NCI-H2107 treated with DMSO at 0.1 percent for 48 hours (cell line): ENCODE measurements at regions not wholly inside any gene's neighbourhood (a gene's known extent, or its start where the extent isn't known, plus 50 kb on each side); places are given as distances from the start of the nearest gene placed in this dataset.
"Not testable (repeated sequence)": the region's sequence is repeated elsewhere in the genome, so short reads cannot be mapped to it uniquely, and the experiment has no call there.

Experiments used
- DNase-seq: peaks from one replicate; lab custom pipeline; 2025; ENCODE audit not compliant: unreplicated experiment; lab: John Stamatoyannopoulos, UW

GRCh38 chr20:48339190-48339985 lies 488.4 kb downstream of the PREX1 start:
- no peak for DNase-seq

DNA sequence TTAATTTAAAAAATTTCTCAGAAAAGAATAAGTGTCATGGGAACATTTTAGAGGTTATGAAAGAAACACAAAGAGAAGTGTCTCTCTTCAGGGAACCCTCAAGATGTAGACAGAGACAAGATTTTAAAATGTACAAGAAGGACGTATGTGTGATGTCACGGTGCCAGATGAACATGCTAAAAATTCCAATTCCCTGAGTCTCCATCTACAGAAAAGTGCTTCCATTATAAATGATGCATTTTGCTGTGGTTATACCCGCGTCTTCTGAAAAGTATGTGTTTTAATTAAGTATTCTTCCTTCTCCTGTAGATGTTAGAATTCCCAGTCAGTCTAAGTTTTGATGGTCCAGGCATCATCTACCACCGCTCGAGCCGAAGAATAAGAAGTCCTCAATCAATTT lies 489.1 kb downstream of the PREX1 start:
- no peak for DNase-seq

GRCh38 chr20:48336597-48336996 lies 491.2 kb downstream of the PREX1 start:
- no peak for DNase-seq

DNA sequence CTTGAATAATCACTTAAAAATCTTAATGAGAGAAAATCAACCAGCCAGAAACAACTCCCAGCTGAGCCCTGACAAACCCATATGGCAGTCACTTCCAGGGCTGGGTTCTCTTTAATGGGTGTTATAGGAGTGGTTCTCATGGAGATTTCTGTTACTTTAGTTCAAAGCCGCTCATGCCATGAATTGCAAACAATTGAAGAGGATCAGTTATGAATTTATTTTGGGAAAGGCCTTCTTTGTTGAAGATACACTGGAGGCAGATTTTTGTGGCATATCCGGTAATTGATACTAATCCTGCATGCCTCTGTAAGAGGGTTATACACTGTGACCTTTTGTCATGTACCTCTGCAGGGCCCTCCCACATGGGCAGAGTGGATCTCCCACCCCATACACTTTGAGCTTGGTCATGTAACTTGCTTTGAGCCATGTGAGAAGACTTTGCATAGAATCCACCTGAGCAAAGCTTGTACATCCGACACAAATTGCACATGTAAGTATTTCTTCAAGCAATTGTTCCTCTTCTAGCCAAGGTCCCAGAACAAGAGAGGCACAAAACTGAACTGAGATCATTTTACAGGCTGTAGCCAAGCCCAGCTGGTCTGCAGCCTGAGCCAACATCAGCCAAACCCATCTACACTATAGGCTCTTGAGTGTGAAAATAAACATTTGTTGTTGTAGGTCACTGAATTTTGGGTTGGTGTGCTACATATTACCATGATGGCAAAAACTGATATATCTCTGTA lies 492.3 kb downstream of the PREX1 start:
- no peak for DNase-seq

DNA sequence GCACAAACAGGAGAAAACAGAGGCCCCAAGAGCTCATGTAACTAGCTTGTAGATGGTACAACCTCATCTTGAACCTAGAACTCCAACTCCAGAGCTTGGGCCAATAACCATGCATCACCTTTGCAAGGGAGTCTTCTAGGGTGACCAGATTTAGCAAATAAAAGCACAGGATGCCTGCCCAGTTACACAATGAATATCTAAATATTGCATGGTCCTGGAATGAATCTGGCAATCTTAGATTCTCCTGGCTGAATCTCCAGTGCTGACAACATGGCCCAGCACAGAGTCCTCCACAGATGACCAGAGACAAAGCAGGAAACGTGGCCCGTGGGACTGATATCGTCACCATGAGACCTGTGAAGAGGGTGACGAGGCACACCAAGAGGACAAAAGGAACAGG lies 494.1 kb downstream of the PREX1 start:
- no peak for DNase-seq

DNA sequence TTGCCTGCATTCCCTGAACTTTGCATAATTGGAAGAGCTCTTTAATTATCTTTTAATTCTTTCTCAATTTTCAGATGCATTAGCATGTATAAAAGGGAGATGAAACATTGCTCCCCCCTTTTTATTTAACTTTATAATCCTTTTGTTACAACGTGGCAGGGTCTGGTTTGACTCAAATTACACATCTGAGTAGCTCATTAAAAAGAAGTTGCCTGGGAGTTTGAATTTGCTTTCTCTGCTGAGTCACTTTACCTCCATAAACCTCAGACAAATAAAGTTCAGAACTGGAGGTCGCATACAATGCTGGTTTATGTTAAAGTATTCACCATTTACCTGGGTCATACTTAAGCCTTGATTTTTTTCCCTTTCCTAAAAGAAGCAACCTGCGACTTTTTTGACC lies 495.2 kb downstream of the PREX1 start:
- DNase-seq, result no peak

DNA sequence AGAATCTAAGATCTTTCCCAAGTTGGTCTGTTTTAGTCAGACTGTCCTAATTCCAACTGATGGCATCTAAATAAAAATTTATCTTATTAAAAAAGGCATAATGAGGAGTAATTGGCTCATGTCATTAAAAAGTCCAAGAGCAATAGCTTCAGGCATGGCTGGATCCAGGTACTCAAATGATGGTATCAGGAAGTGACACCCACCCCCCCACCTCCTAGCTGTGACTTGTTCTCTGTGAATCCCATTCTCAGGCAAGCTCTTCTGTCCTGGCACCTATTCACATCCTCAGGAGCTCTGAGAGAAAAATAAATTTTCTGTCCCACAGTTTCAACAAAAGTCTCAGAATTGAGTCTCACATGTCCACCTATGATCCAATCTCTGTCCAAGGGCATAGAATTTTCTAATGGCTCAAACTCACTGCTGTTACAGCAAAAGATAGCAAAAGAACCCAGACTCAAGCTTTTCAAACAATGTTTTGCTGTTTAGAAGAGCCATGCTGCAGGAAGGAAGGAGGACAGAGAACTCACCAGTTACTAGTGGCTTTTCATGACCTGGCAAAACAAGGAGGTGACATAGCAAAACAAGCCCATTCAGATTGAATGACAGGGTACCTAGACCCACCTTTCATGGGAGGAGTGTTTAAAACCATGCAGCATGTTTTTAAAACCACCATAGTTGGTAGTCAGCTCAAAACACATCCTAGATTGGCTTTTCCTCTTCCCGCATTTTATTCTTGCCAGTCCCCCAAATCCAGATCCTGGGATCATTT lies 496.1 kb downstream of the PREX1 start:
- no peak for DNase-seq

DNA sequence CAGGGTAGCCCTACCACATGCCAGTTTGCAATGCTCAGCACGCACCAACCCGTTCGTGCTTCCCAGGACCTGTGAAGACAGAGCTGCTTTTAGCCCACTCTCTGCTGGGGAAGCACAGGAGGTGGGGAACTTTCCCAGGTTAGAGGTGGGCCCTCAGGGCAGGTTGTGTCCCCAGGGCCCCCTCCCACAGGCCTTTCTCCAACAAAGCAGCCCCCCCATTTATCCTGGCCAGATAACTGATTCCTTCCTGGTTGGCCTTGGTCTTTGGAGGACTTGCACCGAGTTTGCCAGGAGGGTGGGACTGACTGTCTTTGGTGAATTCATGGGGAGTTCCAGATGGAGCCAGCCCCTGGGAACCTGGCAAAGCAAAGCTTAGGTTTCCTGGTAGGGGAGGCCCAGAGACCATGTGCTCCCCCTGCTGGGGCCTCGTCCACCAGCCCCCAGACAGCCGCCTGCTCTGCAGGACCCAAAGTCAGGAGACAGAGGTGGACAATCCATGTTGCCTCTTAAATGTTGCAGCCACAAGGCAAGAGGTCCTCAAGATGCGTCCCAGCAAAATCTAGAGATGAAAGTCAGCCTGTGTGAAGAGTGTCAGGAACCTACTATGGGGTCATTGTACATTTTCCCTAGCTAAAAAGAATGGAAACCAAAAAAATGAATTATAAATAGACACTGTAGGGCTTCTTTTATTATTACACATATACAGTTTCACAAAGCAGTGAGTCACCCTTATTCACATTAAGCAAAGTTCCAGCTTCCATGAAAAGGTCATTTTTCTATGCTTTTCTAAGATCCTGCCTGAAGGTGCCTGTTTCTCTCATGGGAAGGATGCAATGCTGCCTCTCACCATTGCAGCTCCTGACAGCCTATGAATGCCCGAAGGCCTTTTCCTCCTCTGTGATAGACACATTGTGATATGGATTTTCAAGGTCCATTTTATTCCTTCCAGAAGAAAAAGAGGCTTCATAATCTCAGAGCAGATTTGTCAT lies 497.8 kb downstream of the PREX1 start:
- DNase-seq, result no peak

DNA sequence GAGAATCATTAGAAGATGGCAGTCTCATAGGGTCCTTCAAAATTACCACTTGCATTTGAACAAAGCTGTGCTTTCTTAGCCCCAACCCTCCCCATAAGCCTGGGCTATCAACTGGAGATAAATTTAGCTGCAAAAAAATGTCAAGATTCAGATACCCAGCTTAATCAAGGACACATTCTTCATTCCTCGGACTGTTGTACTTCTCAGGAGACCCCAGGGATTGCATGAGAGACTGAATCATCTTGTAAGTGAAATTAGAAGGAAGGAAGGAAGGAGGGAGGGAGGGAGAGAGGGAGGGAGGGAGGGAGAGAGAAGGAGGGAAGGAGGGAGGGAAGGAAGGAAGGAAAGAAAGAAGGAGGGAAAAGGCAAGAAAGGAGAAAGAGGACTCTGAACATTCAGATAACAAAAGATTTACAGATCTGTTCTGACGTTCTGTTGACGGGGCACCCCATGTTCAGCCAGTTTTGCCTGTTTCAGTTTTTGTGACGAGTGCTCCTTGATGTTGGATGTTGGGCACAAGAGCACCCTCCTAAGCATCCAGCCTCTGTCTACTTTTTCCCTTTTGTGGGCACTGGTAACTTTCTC lies 498.7 kb downstream of the PREX1 start:
- no peak for DNase-seq

- DNase-seq, result not testable (repeated sequence)
Observed at GRCh38 chr20:48327848-48328247, 500.0 kb downstream of the PREX1 start.

- DNase-seq, result no peak
Observed at GRCh38 chr20:48326868-48327267, 500.9 kb downstream of the PREX1 start.

GRCh38 chr20:48326434-48326691 lies 501.4 kb downstream of the PREX1 start:
- DNase-seq, result no peak

DNA sequence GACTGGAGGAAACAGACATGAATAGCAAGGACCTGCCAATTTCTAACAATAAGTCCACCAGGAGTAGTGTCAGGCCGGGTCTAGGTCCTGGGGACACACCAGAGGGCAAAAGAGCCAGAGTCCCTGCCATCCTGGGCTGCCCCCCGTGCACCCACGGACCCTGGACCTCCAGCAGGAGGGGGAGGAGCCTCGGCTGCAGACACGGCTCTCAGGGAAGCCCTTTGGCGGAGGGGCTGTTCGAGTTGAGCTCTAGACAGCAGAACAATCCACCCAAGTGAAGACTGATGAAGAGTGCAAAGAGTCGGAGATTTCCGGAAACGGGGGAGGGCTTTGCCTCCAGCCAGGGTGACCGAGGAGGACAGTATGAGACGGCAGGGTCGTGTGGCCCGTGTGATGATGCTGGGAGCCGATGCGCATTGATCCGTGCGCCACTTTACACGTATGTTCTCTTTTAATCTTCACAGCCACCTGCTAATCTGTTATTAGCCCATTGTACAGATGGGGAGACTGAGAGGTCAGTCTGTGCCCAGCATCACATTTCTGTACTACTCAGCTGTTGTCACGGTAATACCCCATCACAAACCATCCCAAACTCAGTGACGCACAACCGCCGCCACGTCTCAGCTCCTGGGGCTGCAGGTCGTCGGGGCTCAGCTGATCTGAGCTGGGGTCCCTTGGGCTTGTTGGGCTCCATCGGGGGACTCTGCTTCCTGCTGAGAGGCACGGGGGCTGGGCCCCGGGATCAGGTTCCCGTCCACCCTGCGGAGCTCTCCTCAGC lies 502.0 kb downstream of the PREX1 start:
- no peak for DNase-seq

- DNase-seq, result no peak
Observed at GRCh38 chr20:48324744-48325143, 503.1 kb downstream of the PREX1 start.

GRCh38 chr20:48321271-48321670 lies 506.5 kb downstream of the PREX1 start:
- DNase-seq, result no peak

GRCh38 chr20:48319943-48320584 lies 507.7 kb downstream of the PREX1 start:
- DNase-seq, result no peak

- no peak for DNase-seq
Observed at GRCh38 chr20:48317578-48317977, 510.2 kb downstream of the PREX1 start.

GRCh38 chr20:48314925-48315592 lies 512.7 kb downstream of the PREX1 start:
- no peak for DNase-seq

DNA sequence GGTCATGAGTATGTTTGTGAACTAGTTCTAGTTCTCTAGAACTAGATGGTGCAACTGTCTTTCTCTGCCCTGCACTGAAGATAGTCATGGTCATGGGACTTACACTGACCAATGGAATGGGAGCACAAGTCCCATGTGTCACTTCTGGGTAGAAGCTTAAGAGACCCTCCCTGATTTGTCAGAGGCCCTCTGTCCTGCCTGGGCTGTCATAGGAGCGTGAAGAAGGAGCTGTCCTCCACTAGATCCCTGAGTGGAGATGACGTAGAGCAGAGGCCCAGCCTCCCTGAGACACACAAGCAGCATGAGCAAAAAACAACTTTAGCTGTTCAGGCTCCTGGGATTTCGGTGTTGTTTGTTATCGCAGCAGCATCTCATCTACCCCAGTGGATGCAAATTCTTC lies 514.5 kb downstream of the PREX1 start:
- DNase-seq, result no peak
